ENCODE measurements at regions not wholly inside any gene's neighbourhood (a gene's known extent, or its start where the extent isn't known, plus 50 kb on each side); places are given as distances from the start of the nearest gene placed in this dataset.
"Not testable (repeated sequence)": the region's sequence is repeated elsewhere in the genome, so short reads cannot be mapped to it uniquely, and the experiment has no call there.

GRCh38 chr1:121092329-121092968 is 91.7 kb downstream of the FAM72B start:
- TF ChIP-seq MXD4 (CRISPR knock-in tag; IDR thresholded peaks at IDR 0.05); ATF3 (CRISPR knock-in tag; IDR thresholded peaks at IDR 0.05); ELF1 (CRISPR knock-in tag; IDR thresholded peaks at IDR 0.05); FOXP4 (CRISPR knock-in tag; IDR thresholded peaks at IDR 0.05); ZNF746 (CRISPR knock-in tag; IDR thresholded peaks at IDR 0.05); EHMT2 (IDR thresholded peaks at IDR 0.05; ENCODE audit: borderline replicate concordance, low read depth, low read length); POLR2A (IDR thresholded peaks at IDR 0.05; ENCODE audit: insufficient read depth in 1 of 2, low read depth in 2 of 2, low read length in 2 of 2): not testable (repeated sequence)

Measured in HepG2 (cell line).